HCT116 (cell line): ENCODE measurements at regions not wholly inside any gene's neighbourhood (a gene's known extent, or its start where the extent isn't known, plus 50 kb on each side); places are given as distances from the start of the nearest gene placed in this dataset.

ENCODE experiments used
- ATAC-seq: fragments of 200-7000 bp; cut with Tn5 transposase; 2 replicates; pipeline ENCODE4 v1.9.1; 2020; ENCODE audit warnings: mild to moderate bottlenecking, moderate library complexity
- BruUV-seq: library from RNA; stranded (reverse); fragments of 400-500 nt; replicated peaks from 2 replicates; lab custom pipeline; 2021; lab: Mats Ljungman, UMichigan
- CTCF ChIA-PET: fragments of 300-600 bp; sonication (Branson Sonifier 250); formaldehyde crosslinking; loops from one replicate; lab custom pipeline; 2021; ENCODE audit warnings: antibody characterized with exemption; lab: Charles Lee
- POLR2A ChIA-PET: fragments of 300-600, 350-600 bp; sonication (Branson Sonifier 250); formaldehyde crosslinking; loops from one replicate; lab custom pipeline; 2021; ENCODE audit warnings: antibody characterized with exemption; lab: Charles Lee
- RAD21 ChIA-PET, 2 experiments: fragments of 300-600 bp; sonication (Branson Sonifier 250); formaldehyde crosslinking; loops; one replicate each; lab custom pipeline; 2023; ENCODE audit warnings: low total read pairs in 2 of 2; ENCODE audit not compliant: uncharacterized antibody in 2 of 2, unreplicated experiment in 2 of 2, low non-redundant PET in 1 of 2; lab: Charles Lee
- DNase-seq: peaks from one replicate; pipeline ENCODE4 v3.0.0-alpha.2; 2010; ENCODE audit warnings: low read depth, low spot score
- H2AFZ ChIP-seq: fragments of 200-600 bp; shearing (Covaris generic), sonication (generic); 2 replicates; pipeline ENCODE4 v1.6.1; 2017; ENCODE audit warnings: low read depth, mixed run types, mixed read lengths, antibody characterized with exemption, low read length; ENCODE audit not compliant: poor library complexity, severe bottlenecking
- H3K27ac ChIP-seq: 2 replicates; pipeline ENCODE4 v1.5.1; 2012; ENCODE audit warnings: low read depth, low read length
- H3K27me3 ChIP-seq: fragments of 200-600 bp; sonication (generic); 2 replicates; pipeline ENCODE4 v1.6.1; 2016; ENCODE audit warnings: mixed run types, low read length, mixed read lengths; ENCODE audit not compliant: insufficient read depth
- H3K36me3 ChIP-seq, 2 experiments: fragments of 200-500 bp in 1 of 2; fragments of 200-600 bp in 1 of 2; sonication (Bioruptor generic) in 1 of 2; sonication (generic) in 1 of 2; 2 replicates each; pipeline versions ENCODE4 v1.5.1 to v1.6.1; 2014 to 2016; ENCODE audit warnings: low read length in 2 of 2, inconsistent platforms in 1 of 2, mixed read lengths in 1 of 2, mixed run types in 1 of 2; ENCODE audit not compliant: insufficient read depth in 2 of 2, control insufficient read depth in 1 of 2
- H3K4me1 ChIP-seq, 2 experiments: fragments of 200-600 bp in 1 of 2; sonication (generic) in 1 of 2; 2 replicates each; pipeline versions ENCODE4 v1.5.1 to v1.6.1; 2012 to 2017; ENCODE audit warnings: low read length in 2 of 2, inconsistent platforms in 1 of 2, mild to moderate bottlenecking in 1 of 2, mixed read lengths in 1 of 2, mixed run types in 1 of 2, moderate library complexity in 1 of 2; ENCODE audit not compliant: insufficient read depth in 2 of 2, control insufficient read depth in 1 of 2
- H3K4me2 ChIP-seq: fragments of 200-600 bp; sonication (generic); 2 replicates; pipeline ENCODE4 v1.6.1; 2017; ENCODE audit warnings: mixed run types, low read length, mixed read lengths
- H3K4me3 ChIP-seq, 2 experiments: fragments of 200-600 bp in 1 of 2; sonication (generic) in 1 of 2; replicated peaks in 1 of 2; 2 replicates each; pipeline ENCODE4 v1.5.1; 2011 to 2016; ENCODE audit warnings: low read length in 2 of 2, control low read depth in 1 of 2, low read depth in 1 of 2, mild to moderate bottlenecking in 1 of 2, mixed read lengths in 1 of 2, mixed run types in 1 of 2
- H3K79me2 ChIP-seq: fragments of 200-600 bp; sonication (generic); 2 replicates; pipeline ENCODE4 v1.6.1; 2017; ENCODE audit warnings: mild to moderate bottlenecking, mixed run types, low read length, moderate library complexity, mixed read lengths; ENCODE audit not compliant: insufficient read depth
- H3K9ac ChIP-seq: fragments of 200-600 bp; sonication (generic); 2 replicates; pipeline ENCODE4 v1.6.1; 2016; ENCODE audit warnings: low read length, mixed read lengths
- H3K9me2 ChIP-seq: fragments of 200-600 bp; sonication (generic), shearing (Covaris generic); 2 replicates; pipeline ENCODE4 v1.6.1; 2017; ENCODE audit warnings: mixed run types, mild to moderate bottlenecking, moderate library complexity; ENCODE audit not compliant: insufficient read depth
- H3K9me3 ChIP-seq, 2 experiments: fragments of 200-500 bp in 1 of 2; fragments of 200-600 bp in 1 of 2; sonication (Bioruptor generic) in 1 of 2; sonication (generic) in 1 of 2; 2 replicates each; pipeline ENCODE4 v1.6.1; 2014 to 2017; ENCODE audit warnings: low read length in 2 of 2, mixed read lengths in 2 of 2, inconsistent platforms in 1 of 2, low read depth in 1 of 2, mild to moderate bottlenecking in 1 of 2, mixed run types in 1 of 2, moderate library complexity in 1 of 2; ENCODE audit not compliant: control insufficient read depth in 1 of 2, insufficient read depth in 1 of 2
- H4K20me1 ChIP-seq: fragments of 200-600 bp; sonication (generic), shearing (Covaris generic); 2 replicates; pipeline ENCODE4 v1.6.1; 2017; ENCODE audit warnings: mixed run types, mild to moderate bottlenecking, moderate library complexity; ENCODE audit not compliant: insufficient read depth
- CBX3 ChIP-seq: IDR thresholded peaks from 2 replicates; pipeline ENCODE4 v1.6.1; 2012; ENCODE audit warnings: low read depth
- CEBPB ChIP-seq: IDR thresholded peaks from 2 replicates; pipeline ENCODE4 v1.6.1; 2012; ENCODE audit warnings: low read depth
- EGR1 ChIP-seq: IDR thresholded peaks from 2 replicates; pipeline ENCODE4 v1.6.1; 2012; ENCODE audit warnings: low read depth
- ELF1 ChIP-seq: IDR thresholded peaks from 2 replicates; pipeline ENCODE4 v1.6.1; 2012; ENCODE audit warnings: low read depth, borderline replicate concordance
- EZH2 ChIP-seq: fragments of 200-600 bp; sonication (generic); IDR thresholded peaks from 2 replicates; pipeline ENCODE4 v1.6.1; 2017; ENCODE audit warnings: antibody characterized with exemption, mixed run types
- EZH2phosphoT487 ChIP-seq: fragments of 200-600 bp; IDR thresholded peaks from 2 replicates; pipeline ENCODE4 v1.6.1; 2018; ENCODE audit warnings: antibody characterized with exemption, borderline replicate concordance
- FOSL1 ChIP-seq: IDR thresholded peaks from 2 replicates; pipeline ENCODE4 v1.6.1; 2012; ENCODE audit warnings: low read depth
- JUND ChIP-seq: IDR thresholded peaks from 2 replicates; pipeline ENCODE4 v1.6.1; 2012
- POLR2A ChIP-seq: IDR thresholded peaks from 2 replicates; pipeline ENCODE4 v1.7.0; 2011; ENCODE audit warnings: borderline replicate concordance; ENCODE audit not compliant: insufficient read depth, insufficient read length; ENCODE audit errors: extremely low read depth
- RAD21 ChIP-seq: IDR thresholded peaks from 2 replicates; pipeline ENCODE4 v1.6.1; 2012; ENCODE audit warnings: low read depth, mild to moderate bottlenecking
- SIN3A ChIP-seq: IDR thresholded peaks from 2 replicates; pipeline ENCODE4 v1.6.1; 2012; ENCODE audit warnings: low read depth
- TCF7L2 ChIP-seq: IDR thresholded peaks from 2 replicates; pipeline ENCODE4 v1.7.0; 2011; ENCODE audit warnings: borderline replicate concordance, inconsistent platforms; ENCODE audit not compliant: insufficient read depth, insufficient read length; ENCODE audit errors: extremely low read depth
- YY1 ChIP-seq: IDR thresholded peaks from 2 replicates; pipeline ENCODE4 v1.6.1; 2011; ENCODE audit warnings: low read length, low read depth, moderate library complexity, mild to moderate bottlenecking; ENCODE audit not compliant: insufficient replicate concordance; ENCODE audit errors: extremely low read depth
- ZFX ChIP-seq: fragments of 450-650 bp; IDR thresholded peaks from 2 replicates; pipeline ENCODE4 v1.6.1; 2017
- ZNF274 ChIP-seq: fragments of 200-500 bp; sonication (Bioruptor generic); IDR thresholded peaks from 2 replicates; pipeline ENCODE4 v1.6.1; 2014; ENCODE audit warnings: mild to moderate bottlenecking, low read depth, low read length, inconsistent platforms
- intact Hi-C: fragments of 100-400 bp; cut with micrococcal nuclease; formaldehyde crosslinking; loops from 2 replicates; pipeline ENCODE4 v1.10.0; 2022
- TF ChIP-seq, protein P1 (sequence below): IDR thresholded peaks from 2 replicates; pipeline ENCODE4 v1.6.1; 2011; ENCODE audit warnings: mild to moderate bottlenecking, low read length, moderate library complexity; ENCODE audit not compliant: insufficient replicate concordance; ENCODE audit errors: extremely low read depth
- TF ChIP-seq, protein P2 (sequence below), 3 experiments: fragments of 200-600 bp in 1 of 3; sonication (generic) in 1 of 3; IDR thresholded peaks in 2 of 3; conservative IDR thresholded peaks in 1 of 3; 2 replicates each; pipeline ENCODE4 v1.5.1; 2012 to 2017; ENCODE audit warnings: low read depth in 2 of 3, low read length in 2 of 3, antibody characterized with exemption in 1 of 3, borderline replicate concordance in 1 of 3, control low read depth in 1 of 3, mild to moderate bottlenecking in 1 of 3, mixed read lengths in 1 of 3, mixed run types in 1 of 3, moderate library complexity in 1 of 3; ENCODE audit not compliant: insufficient read depth in 1 of 3
- TF ChIP-seq, protein P3 (sequence below): IDR thresholded peaks from 2 replicates; pipeline ENCODE4 v1.6.1; 2012

DNA sequence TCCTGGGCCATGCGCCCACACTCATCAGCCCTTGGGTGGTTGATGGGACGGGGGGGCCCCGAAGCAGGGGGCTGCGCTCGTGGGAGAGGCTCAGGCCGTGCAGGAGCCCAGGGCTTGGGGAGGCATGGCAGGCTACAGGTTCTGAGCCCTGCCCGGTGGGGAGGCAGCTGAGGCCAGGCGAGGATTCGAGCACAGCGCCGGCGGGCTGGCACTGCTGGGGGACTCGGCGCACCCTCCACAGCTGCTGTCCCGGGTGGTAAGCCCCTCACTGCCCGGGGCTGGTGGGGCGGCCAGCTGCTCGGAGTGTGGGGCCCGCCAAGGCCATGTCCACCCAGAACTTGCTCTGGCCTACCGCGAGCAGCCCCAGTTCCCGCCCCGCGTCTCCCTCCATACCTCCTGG is 295.8 kb upstream of the SEL1L start:
- BruUV-seq: no TSS peak
- Histone ChIP-seq H3K9ac (no peak overlapping the region), H3K4me2 (no peak overlapping the region), H3K36me3 (no peaks in the 10 kb centered on the region; a peak in 1 of 4 replicates), H3K27ac (no peak overlapping the region), H2AFZ (no peak overlapping the region), H3K9me3 (peaks cover 0 to 13% of the 10 kb centered on the region in 2 experiments; a peak in 2 of 4 replicates), H4K20me1 (no peaks in the 10 kb centered on the region), H3K4me1 (no peaks in the 10 kb centered on the region), H3K79me2 (no peaks in the 10 kb centered on the region), H3K27me3 (no peaks in the 10 kb centered on the region), H3K9me2 (no peaks in the 10 kb centered on the region), H3K4me3 (no peak overlapping the region)
- ChIA-PET RAD21 (no interaction called here), POLR2A (no interaction called here), CTCF (no interaction called here)
- intact Hi-C loops: no loop called here
- no peak for ATAC-seq
- no peak for DNase-seq
- TF ChIP-seq SIN3A (no peak), TCF7L2 (no peak), EGR1 (no peak), EZH2phosphoT487 (no peak), YY1 (no peak)
- TF ChIP-seq, protein P1, sequence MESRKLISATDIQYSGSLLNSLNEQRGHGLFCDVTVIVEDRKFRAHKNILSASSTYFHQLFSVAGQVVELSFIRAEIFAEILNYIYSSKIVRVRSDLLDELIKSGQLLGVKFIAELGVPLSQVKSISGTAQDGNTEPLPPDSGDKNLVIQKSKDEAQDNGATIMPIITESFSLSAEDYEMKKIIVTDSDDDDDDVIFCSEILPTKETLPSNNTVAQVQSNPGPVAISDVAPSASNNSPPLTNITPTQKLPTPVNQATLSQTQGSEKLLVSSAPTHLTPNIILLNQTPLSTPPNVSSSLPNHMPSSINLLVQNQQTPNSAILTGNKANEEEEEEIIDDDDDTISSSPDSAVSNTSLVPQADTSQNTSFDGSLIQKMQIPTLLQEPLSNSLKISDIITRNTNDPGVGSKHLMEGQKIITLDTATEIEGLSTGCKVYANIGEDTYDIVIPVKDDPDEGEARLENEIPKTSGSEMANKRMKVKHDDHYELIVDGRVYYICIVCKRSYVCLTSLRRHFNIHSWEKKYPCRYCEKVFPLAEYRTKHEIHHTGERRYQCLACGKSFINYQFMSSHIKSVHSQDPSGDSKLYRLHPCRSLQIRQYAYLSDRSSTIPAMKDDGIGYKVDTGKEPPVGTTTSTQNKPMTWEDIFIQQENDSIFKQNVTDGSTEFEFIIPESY: no peak

DNA sequence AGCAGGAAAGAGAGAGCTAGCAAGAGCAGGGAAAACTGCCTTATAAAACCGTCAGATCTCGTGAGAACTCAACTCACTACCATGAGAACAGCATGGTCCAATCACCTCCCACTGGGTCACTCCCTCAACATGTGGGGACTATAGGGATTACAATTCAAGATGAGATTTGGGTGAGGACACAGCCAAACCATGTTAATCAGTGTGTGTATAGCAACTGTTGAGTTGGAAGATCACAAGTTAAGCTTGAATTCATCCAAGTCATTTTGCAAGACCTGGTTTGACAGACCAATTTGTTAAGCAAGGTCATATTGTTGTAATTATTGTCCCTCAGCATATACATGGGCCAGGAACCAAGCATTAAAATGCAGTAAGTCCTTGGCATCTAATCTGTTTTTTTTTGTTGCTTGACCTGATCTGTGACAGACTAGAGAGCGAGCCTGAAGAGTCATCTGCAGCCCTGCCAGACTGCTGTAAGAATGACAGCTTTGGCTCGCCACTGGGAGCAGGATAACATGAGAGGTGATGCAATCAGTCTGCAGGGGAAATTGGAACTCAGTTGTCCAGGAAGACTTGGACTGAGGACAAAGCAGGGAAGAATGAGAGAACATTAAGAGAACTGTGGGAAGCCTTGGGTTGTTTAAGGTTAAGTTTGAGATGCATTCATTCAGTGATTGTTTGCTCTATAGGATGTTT is 297.6 kb upstream of the SEL1L start:
- H3K9ac ChIP-seq: no peak overlapping the region
- H4K20me1 ChIP-seq: no peaks in the 10 kb centered on the region
- H3K4me2 ChIP-seq: no peak overlapping the region
- ChIA-PET CTCF (no interaction called here), RAD21 (no interaction called here), POLR2A (no interaction called here)
- no peaks in the 10 kb centered on the region; a peak in 1 of 4 replicates for H3K36me3 ChIP-seq
- no peak overlapping the region for H3K4me3 ChIP-seq
- no peak overlapping the region for H2AFZ ChIP-seq
- H3K79me2 ChIP-seq: no peaks in the 10 kb centered on the region
- H3K27ac ChIP-seq: no peak overlapping the region
- intact Hi-C loops: no loop called here
- BruUV-seq: no TSS peak
- no peaks in the 10 kb centered on the region for H3K4me1 ChIP-seq
- H3K9me2 ChIP-seq: no peaks in the 10 kb centered on the region
- peaks cover 0 to 8% of the 10 kb centered on the region in 2 experiments; a peak in 2 of 4 replicates for H3K9me3 ChIP-seq
- H3K27me3 ChIP-seq: no peaks in the 10 kb centered on the region
- ATAC-seq (no peak), DNase-seq (no peak)
- TF ChIP-seq CBX3 (no peak), SIN3A (no peak), EZH2 (no peak), ZNF274 (no peak), ELF1 (no peak), RAD21 (no peak), JUND (no peak), EGR1 (no peak), POLR2A (no peak), ZFX (no peak), TCF7L2 (no peak), CEBPB (no peak), FOSL1 (no peak)
- TF ChIP-seq, protein P2, sequence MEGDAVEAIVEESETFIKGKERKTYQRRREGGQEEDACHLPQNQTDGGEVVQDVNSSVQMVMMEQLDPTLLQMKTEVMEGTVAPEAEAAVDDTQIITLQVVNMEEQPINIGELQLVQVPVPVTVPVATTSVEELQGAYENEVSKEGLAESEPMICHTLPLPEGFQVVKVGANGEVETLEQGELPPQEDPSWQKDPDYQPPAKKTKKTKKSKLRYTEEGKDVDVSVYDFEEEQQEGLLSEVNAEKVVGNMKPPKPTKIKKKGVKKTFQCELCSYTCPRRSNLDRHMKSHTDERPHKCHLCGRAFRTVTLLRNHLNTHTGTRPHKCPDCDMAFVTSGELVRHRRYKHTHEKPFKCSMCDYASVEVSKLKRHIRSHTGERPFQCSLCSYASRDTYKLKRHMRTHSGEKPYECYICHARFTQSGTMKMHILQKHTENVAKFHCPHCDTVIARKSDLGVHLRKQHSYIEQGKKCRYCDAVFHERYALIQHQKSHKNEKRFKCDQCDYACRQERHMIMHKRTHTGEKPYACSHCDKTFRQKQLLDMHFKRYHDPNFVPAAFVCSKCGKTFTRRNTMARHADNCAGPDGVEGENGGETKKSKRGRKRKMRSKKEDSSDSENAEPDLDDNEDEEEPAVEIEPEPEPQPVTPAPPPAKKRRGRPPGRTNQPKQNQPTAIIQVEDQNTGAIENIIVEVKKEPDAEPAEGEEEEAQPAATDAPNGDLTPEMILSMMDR (IDR thresholded peaks at IDR 0.05 in 2 of 3, conservative IDR thresholded peaks at IDR 0.05 in 1 of 3; ENCODE audit: borderline replicate concordance in 1 of 3, insufficient read depth in 1 of 3, low read depth in 2 of 3, low read length in 2 of 3): no peak
- TF ChIP-seq, protein P3, sequence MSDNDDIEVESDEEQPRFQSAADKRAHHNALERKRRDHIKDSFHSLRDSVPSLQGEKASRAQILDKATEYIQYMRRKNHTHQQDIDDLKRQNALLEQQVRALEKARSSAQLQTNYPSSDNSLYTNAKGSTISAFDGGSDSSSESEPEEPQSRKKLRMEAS: no peak
